Trophoblast cell (in vitro differentiated cells and primary cell): ENCODE measurements at regions not wholly inside any gene's neighbourhood (a gene's known extent, or its start where the extent isn't known, plus 50 kb on each side); places are given as distances from the start of the nearest gene placed in this dataset.

Experiments
- DNase-seq, 2 donors: peaks; one replicate each; pipeline ENCODE4 v3.0.0-alpha.2; 2016
- H2AFZ ChIP-seq: 2 replicates; pipeline ENCODE4 v1.6.1; 2013; ENCODE audit warnings: low read length, moderate library complexity, mild to moderate bottlenecking; ENCODE audit not compliant: insufficient read depth, poor library complexity
- H2AK5ac ChIP-seq: 2 replicates; pipeline ENCODE4 v1.6.1; 2013; ENCODE audit warnings: mild to moderate bottlenecking, low read length
- H2BK120ac ChIP-seq: 2 replicates; pipeline ENCODE4 v1.6.1; 2013; ENCODE audit warnings: low read length, mild to moderate bottlenecking, moderate library complexity; ENCODE audit not compliant: insufficient read depth, poor library complexity
- H2BK12ac ChIP-seq: 2 replicates; pipeline ENCODE4 v1.6.1; 2013; ENCODE audit warnings: mild to moderate bottlenecking, low read length, moderate library complexity
- H2BK5ac ChIP-seq: 2 replicates; pipeline ENCODE4 v1.6.1; 2013; ENCODE audit warnings: low read length, low read depth, moderate library complexity, mild to moderate bottlenecking; ENCODE audit not compliant: poor library complexity
- H3K14ac ChIP-seq: 2 replicates; pipeline ENCODE4 v1.6.1; 2013; ENCODE audit warnings: mild to moderate bottlenecking, low read length
- H3K18ac ChIP-seq: 2 replicates; pipeline ENCODE4 v1.6.1; 2013; ENCODE audit warnings: mild to moderate bottlenecking, low read length
- H3K23ac ChIP-seq: 2 replicates; pipeline ENCODE4 v1.6.1; 2013; ENCODE audit warnings: low read length
- H3K27ac ChIP-seq: 2 replicates; pipeline ENCODE4 v1.5.1; 2013; ENCODE audit warnings: low read depth, mild to moderate bottlenecking, inconsistent platforms, low read length, moderate library complexity
- H3K27me3 ChIP-seq: 2 replicates; pipeline ENCODE4 v1.6.1; 2013; ENCODE audit warnings: inconsistent platforms, mild to moderate bottlenecking, low read length, moderate library complexity; ENCODE audit not compliant: insufficient read depth
- H3K36me3 ChIP-seq, 2 experiments: 1 replicate in 1 of 2; 2 replicates in 1 of 2; pipeline ENCODE4 v1.6.1; 2013; ENCODE audit warnings: low read length in 2 of 2, mild to moderate bottlenecking in 2 of 2, moderate library complexity in 1 of 2; ENCODE audit not compliant: insufficient read depth in 2 of 2, control insufficient read depth in 1 of 2
- H3K4ac ChIP-seq: 2 replicates; pipeline ENCODE4 v1.6.1; 2013; ENCODE audit warnings: low read depth, mild to moderate bottlenecking, low read length, moderate library complexity
- H3K4me1 ChIP-seq, 2 experiments: 1 replicate in 1 of 2; 2 replicates in 1 of 2; pipeline ENCODE4 v1.6.1; 2013; ENCODE audit warnings: low read length in 2 of 2, mild to moderate bottlenecking in 2 of 2, moderate library complexity in 1 of 2; ENCODE audit not compliant: insufficient read depth in 2 of 2, control insufficient read depth in 1 of 2
- H3K4me2 ChIP-seq: 2 replicates; pipeline ENCODE4 v1.6.1; 2013; ENCODE audit warnings: inconsistent platforms, mild to moderate bottlenecking, low read length, moderate library complexity
- H3K4me3 ChIP-seq: 2 replicates; pipeline ENCODE4 v1.5.1; 2013; ENCODE audit warnings: mild to moderate bottlenecking, low read depth, low read length, inconsistent platforms
- H3K79me1 ChIP-seq: one replicate; pipeline ENCODE4 v1.6.1; 2013; ENCODE audit warnings: low read length
- H3K79me2 ChIP-seq: 2 replicates; pipeline ENCODE4 v1.6.1; 2013; ENCODE audit warnings: low read length, mild to moderate bottlenecking; ENCODE audit not compliant: control insufficient read depth, insufficient read depth, poor library complexity
- H3K9ac ChIP-seq: 2 replicates; pipeline ENCODE4 v1.6.1; 2013; ENCODE audit warnings: mild to moderate bottlenecking, low read length
- H3K9me3 ChIP-seq: 2 replicates; pipeline ENCODE4 v1.6.1; 2013; ENCODE audit warnings: low read depth, mild to moderate bottlenecking, control low read depth, inconsistent platforms, low read length; ENCODE audit not compliant: insufficient read depth
- H4K12ac ChIP-seq: 2 replicates; pipeline ENCODE4 v1.6.1; 2013; ENCODE audit warnings: low read depth, mild to moderate bottlenecking, low read length, moderate library complexity
- H4K8ac ChIP-seq: 2 replicates; pipeline ENCODE4 v1.6.1; 2013; ENCODE audit warnings: low read depth, mild to moderate bottlenecking, low read length, moderate library complexity
- H4K91ac ChIP-seq: one replicate; pipeline ENCODE4 v1.6.1; 2013; ENCODE audit warnings: low read depth, mild to moderate bottlenecking, low read length, moderate library complexity
- WGBS: extraction: QIAGEN DNeasy Blood & Tissue Kit; methylation state at CpG from one replicate; pipeline ENCODE4 v1.1.7; 2013; ENCODE audit warnings: missing lambda C conversion rate; ENCODE audit not compliant: insufficient read length, insufficient coverage; ENCODE audit errors: extremely low coverage; 5-methylcytosine and 5-hydroxymethylcytosine counted together

DNA sequence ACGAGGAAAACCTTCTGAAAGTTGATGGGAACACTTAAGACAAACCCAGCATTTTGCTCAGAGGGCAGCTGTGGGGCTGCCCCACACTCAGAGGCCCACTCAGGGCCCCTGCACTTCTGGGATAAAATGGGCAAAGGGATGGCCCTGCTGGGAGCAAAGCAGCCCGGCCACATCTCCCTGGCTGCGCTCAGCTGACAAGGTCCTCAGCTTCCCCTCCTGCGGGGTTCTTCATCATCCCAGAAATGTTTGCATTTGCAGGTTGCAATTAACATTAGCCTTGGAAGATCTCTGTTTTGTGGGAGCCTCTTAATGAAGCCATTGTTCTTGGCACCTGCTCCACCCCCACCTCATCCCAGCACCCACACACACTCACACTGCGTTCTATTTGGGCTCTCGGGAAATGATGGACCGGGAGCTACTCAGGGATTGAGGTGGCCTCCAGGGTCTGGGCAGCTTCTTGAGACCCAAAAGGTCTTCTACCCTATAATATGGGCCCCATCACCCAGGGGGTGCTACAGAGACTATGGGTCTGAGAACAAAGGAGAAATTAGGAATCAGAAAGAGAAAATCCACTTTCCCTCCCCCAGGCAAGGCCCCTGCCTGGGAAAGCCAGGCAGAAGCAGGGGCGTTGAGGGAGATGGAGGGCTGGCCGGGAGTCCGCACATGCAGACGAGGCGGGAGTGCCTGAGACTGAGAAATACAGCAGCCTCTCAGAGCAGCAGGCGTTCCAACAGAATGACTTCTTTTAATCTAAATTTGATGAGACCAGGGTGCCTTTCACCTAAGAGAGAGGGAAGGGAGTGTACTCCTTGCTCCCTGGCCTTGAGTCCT, 53.7 kb upstream of the RPL38 start:
- WGBS, result no CpG with 5 or more reads among the region's 13 CpGs

GRCh38 chr17:74150428-74151025, 53.0 kb upstream of the RPL38 start:
- no peak overlapping the region for H2BK5ac ChIP-seq
- no peak overlapping the region for H2AK5ac ChIP-seq
- H2AFZ ChIP-seq, result no peak overlapping the region
- peaks cover 5 to 13% of the 10 kb centered on the region in 2 experiments for H3K4me1 ChIP-seq
- no peak overlapping the region for H3K4ac ChIP-seq
- H3K14ac ChIP-seq, result no peak overlapping the region
- no peak overlapping the region for H4K8ac ChIP-seq
- H3K79me2 ChIP-seq, result no peaks in the 10 kb centered on the region
- H3K27ac ChIP-seq, result no peak overlapping the region
- no peaks in the 10 kb centered on the region for H3K36me3 ChIP-seq
- no peak for DNase-seq
- H3K27me3 ChIP-seq, result no peaks in the 10 kb centered on the region
- no peak overlapping the region for H2BK120ac ChIP-seq
- no peaks in the 10 kb centered on the region for H3K79me1 ChIP-seq
- no peak overlapping the region for H3K4me3 ChIP-seq
- no peaks in the 10 kb centered on the region for H3K9me3 ChIP-seq
- H4K12ac ChIP-seq, result no peak overlapping the region
- H3K4me2 ChIP-seq, result no peak overlapping the region
- no peak overlapping the region for H4K91ac ChIP-seq
- H3K9ac ChIP-seq, result no peak overlapping the region
- H2BK12ac ChIP-seq, result no peak overlapping the region
- no CpG with 5 or more reads among the region's 14 CpGs for WGBS
- H3K23ac ChIP-seq, result no peak overlapping the region
- no peak overlapping the region for H3K18ac ChIP-seq

More for the DNA sequence above, 53.7 kb upstream of the RPL38 start:
- Histone ChIP-seq H3K14ac (no peak overlapping the region), H2BK120ac (no peak overlapping the region), H4K91ac (no peak overlapping the region), H4K8ac (no peak overlapping the region), H3K18ac (no peak overlapping the region), H4K12ac (no peak overlapping the region), H3K4me3 (no peak overlapping the region), H3K9ac (no peak overlapping the region), H3K23ac (no peak overlapping the region), H3K4me2 (no peak overlapping the region), H2AFZ (no peak overlapping the region), H2AK5ac (no peak overlapping the region), H3K79me2 (no peaks in the 10 kb centered on the region), H2BK12ac (no peak overlapping the region), H3K27ac (no peak overlapping the region), H3K4ac (no peak overlapping the region), H3K27me3 (no peaks in the 10 kb centered on the region), H3K36me3 (no peaks in the 10 kb centered on the region), H3K4me1 (peaks cover 5 to 13% of the 10 kb centered on the region in 2 experiments), H3K79me1 (no peaks in the 10 kb centered on the region), H3K9me3 (no peaks in the 10 kb centered on the region), H2BK5ac (no peak overlapping the region)
- no peak for DNase-seq

- no peak overlapping the region for H2AFZ ChIP-seq
- no peak overlapping the region for H2BK120ac ChIP-seq
- H3K4me3 ChIP-seq, result no peak overlapping the region
- H3K79me2 ChIP-seq, result no peaks in the 10 kb centered on the region
- H4K8ac ChIP-seq, result no peak overlapping the region
- no peaks in the 10 kb centered on the region for H3K36me3 ChIP-seq
- H2AK5ac ChIP-seq, result no peak overlapping the region
- no peaks in the 10 kb centered on the region for H3K27me3 ChIP-seq
- DNase-seq, result no peak
- no peaks in the 10 kb centered on the region for H3K79me1 ChIP-seq
- no peak overlapping the region for H2BK12ac ChIP-seq
- no peak overlapping the region for H3K14ac ChIP-seq
- H3K9ac ChIP-seq, result no peak overlapping the region
- no peak overlapping the region for H3K23ac ChIP-seq
- H3K27ac ChIP-seq, result no peak overlapping the region
- no peak overlapping the region for H3K4ac ChIP-seq
- H4K12ac ChIP-seq, result no peak overlapping the region
- no peak overlapping the region for H3K18ac ChIP-seq
- H2BK5ac ChIP-seq, result no peak overlapping the region
- H4K91ac ChIP-seq, result no peak overlapping the region
- H3K9me3 ChIP-seq, result peaks cover 2% of the 10 kb centered on the region
- H3K4me1 ChIP-seq, result peaks cover 5 to 13% of the 10 kb centered on the region in 2 experiments
- WGBS, result no CpG with 5 or more reads among the region's 18 CpGs
- H3K4me2 ChIP-seq, result no peak overlapping the region
These were observed 51.7 kb upstream of the RPL38 start for GRCh38 chr17:74151551-74152315.

DNA sequence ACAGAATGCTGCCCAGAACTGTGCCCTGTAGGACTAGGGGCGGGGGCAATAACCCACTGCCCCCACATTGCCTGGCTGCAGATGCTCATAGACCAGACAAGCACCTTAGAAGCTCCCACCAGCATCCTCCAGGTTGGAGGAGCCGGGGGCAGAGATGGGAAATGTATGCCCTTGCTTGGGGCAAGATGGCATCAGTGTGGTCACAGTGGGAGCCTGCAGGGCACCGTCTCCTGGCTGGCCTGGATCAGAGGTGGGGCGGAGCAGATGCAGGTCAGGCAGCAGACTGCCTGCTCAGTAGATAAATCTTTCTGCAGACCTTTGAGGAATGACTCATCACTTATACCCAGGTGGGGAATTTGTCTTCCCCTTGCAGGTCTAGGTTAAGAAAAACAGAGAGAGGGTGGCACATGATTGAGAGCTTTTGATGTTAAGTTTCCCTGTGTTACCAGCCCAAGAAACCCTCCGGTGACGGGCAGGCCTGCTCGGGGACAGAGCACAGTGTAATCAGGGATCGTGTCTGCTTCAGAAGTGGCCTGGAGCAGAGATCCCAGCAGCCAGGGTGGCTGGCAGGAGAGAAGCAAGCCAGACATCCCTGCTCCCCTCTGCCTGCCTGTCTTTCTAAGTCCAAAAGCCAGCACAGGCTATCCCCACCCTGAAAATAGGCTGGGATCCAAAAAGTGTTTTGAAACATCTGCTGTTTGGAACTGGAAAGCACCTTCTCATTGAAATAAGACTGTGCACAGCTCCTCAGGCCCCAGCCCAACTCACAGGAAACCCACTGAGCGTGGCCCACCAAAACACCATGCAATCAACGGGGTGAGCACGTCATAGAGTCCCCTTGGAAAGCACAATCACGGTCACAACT, 50.7 kb upstream of the RPL38 start:
- Histone ChIP-seq H3K9me3 (peaks cover 4% of the 10 kb centered on the region), H3K4me2 (no peak overlapping the region), H3K79me2 (no peaks in the 10 kb centered on the region), H2AFZ (no peak overlapping the region), H4K8ac (no peak overlapping the region), H3K4me3 (no peak overlapping the region), H3K9ac (no peak overlapping the region), H3K27me3 (no peaks in the 10 kb centered on the region), H2BK12ac (no peak overlapping the region), H3K23ac (no peak overlapping the region), H2BK120ac (no peak overlapping the region), H2AK5ac (no peak overlapping the region), H3K4ac (no peak overlapping the region), H2BK5ac (no peak overlapping the region), H3K27ac (no peak overlapping the region), H3K36me3 (no peaks in the 10 kb centered on the region), H3K79me1 (no peaks in the 10 kb centered on the region), H3K18ac (no peak overlapping the region), H4K91ac (no peak overlapping the region), H3K4me1 (peaks cover 5 to 13% of the 10 kb centered on the region in 2 experiments), H4K12ac (no peak overlapping the region), H3K14ac (no peak overlapping the region)
- DNase-seq, result no peak
- WGBS, result no CpG with 5 or more reads among the region's 12 CpGs
